Keratinocyte (primary cell): ENCODE measurements at regions not wholly inside any gene's neighbourhood (a gene's known extent, or its start where the extent isn't known, plus 50 kb on each side); places are given as distances from the start of the nearest gene placed in this dataset.
"Not testable (repeated sequence)": the region's sequence is repeated elsewhere in the genome, so short reads cannot be mapped to it uniquely, and the experiment has no call there.

Experiments
- CTCF ChIP-seq, 3 experiments: IDR thresholded peaks in 1 of 3; conservative IDR thresholded peaks in 1 of 3; optimal IDR thresholded peaks in 1 of 3; 2 replicates in 2 of 3; 3 replicates in 1 of 3; pipeline versions ENCODE3 to v1.5.1; 2011; ENCODE audit warnings: low read length in 3 of 3, mild to moderate bottlenecking in 3 of 3, moderate library complexity in 2 of 3, control low read depth in 1 of 3, inconsistent platforms in 1 of 3; ENCODE audit not compliant: insufficient read depth in 2 of 3; ENCODE audit errors: extremely low read depth in 1 of 3
- EZH2 ChIP-seq: IDR thresholded peaks from one replicate; pipeline ENCODE4 v1.6.1; 2012; ENCODE audit warnings: inconsistent platforms, mild to moderate bottlenecking, low read length, moderate library complexity

DNA sequence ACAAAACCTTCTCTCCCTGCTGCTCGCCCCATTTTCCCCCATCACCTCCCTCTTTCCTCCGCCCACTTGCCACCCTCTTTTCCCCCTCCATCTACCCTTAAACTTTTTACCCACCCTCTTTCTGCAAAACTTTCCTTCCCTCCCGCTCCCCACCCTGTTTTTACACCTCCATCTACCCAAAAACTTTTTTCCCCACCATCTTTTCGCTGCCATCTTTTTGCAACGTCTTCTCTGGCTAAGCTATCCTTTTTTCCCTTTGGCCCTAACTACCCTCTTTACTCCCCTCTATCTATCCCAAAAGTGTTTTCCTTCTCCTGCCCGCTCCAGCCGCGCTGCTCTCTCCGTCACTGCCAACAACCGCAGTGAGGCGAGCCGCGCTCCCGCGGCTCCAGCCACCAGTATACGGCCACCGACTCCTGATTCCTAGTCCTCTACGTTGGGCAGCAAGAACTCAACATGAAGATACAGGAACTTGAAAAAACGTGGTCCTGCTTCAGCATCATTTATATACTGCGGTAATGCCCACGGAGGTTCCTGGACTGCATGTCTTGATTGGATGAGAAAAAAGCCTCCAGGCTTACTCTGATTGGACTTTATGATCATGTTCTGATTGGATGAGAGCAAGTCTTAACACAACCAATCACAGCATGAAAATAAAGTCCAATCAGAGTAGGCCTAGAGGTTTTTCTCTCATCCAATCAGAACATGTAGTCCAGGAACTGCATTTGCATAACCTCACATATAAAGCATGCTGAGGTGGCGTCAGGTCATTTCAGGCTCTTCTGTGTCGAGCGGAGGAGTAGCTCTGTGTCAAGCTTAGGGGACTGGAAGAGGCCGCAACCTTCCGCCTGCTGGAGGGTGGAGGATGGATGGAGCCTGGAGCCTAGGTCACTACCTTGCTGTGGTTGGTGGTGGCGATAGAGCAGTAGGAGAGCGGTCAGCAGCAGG lies 79.9 kb upstream of the KCNJ18 start:
- not testable (repeated sequence) for TF ChIP-seq EZH2; CTCF (optimal IDR thresholded peaks at IDR 0.05 in 1 of 3, IDR thresholded peaks at IDR 0.05 in 1 of 3, conservative IDR thresholded peaks at IDR 0.05 in 1 of 3; ENCODE audit: extremely low read depth in 1 of 3, insufficient read depth in 2 of 3, low read length in 3 of 3)
